Tibial nerve (tissue), 4 donors: ENCODE measurements at regions not wholly inside any gene's neighbourhood (a gene's known extent, or its start where the extent isn't known, plus 50 kb on each side); places are given as distances from the start of the nearest gene placed in this dataset.
"Not testable (repeated sequence)": the region's sequence is repeated elsewhere in the genome, so short reads cannot be mapped to it uniquely, and the experiment has no call there.

Source experiments
- DNase-seq, 2 donors: peaks; one replicate each; pipeline ENCODE4 v3.0.0-alpha.2; 2019; ENCODE audit warnings: low spot score in 2 of 2
- H3K27ac ChIP-seq, 4 donors: fragments of 200-600 bp; sonication (generic) in 3 of 4; one replicate each; pipeline ENCODE4 v1.5.1; 2017 to 2019; ENCODE audit warnings: mild to moderate bottlenecking in 1 of 4
- H3K27me3 ChIP-seq, 2 donors: fragments of 200-600 bp; sonication (generic) in 1 of 2; one replicate each; pipeline versions ENCODE4 v1.5.1 to v1.6.0; 2017 to 2019
- H3K36me3 ChIP-seq, 3 donors: fragments of 200-600 bp; sonication (generic); one replicate each; pipeline ENCODE4 v1.5.1; 2018 to 2019
- H3K4me1 ChIP-seq, 4 donors: fragments of 200-600 bp; sonication (generic) in 3 of 4; one replicate each; pipeline ENCODE4 v1.5.1; 2017 to 2019
- H3K4me3 ChIP-seq, 4 donors: fragments of 200-600 bp; sonication (generic) in 3 of 4; one replicate each; pipeline ENCODE4 v1.5.1; 2017 to 2019; ENCODE audit warnings: mild to moderate bottlenecking in 1 of 4, moderate library complexity in 1 of 4
- H3K9me3 ChIP-seq, 4 donors: fragments of 200-600 bp; sonication (generic) in 3 of 4; one replicate each; pipeline ENCODE4 v1.5.1; 2017 to 2019
- CTCF ChIP-seq, 5 experiments: fragments of 200-600 bp in 3 of 5; fragments of 450-650 bp in 2 of 5; sonication (generic) in 3 of 5; IDR thresholded peaks; one replicate each; pipeline ENCODE4 v1.5.1; 2016 to 2019; ENCODE audit warnings: antibody characterized with exemption in 5 of 5, mild to moderate bottlenecking in 3 of 5, moderate library complexity in 2 of 5
- EP300 ChIP-seq, 2 donors: sonication (generic); formaldehyde crosslinking; IDR thresholded peaks; one replicate each; pipeline ENCODE4 v1.6.1; 2017; ENCODE audit warnings: antibody characterized with exemption in 2 of 2, mild to moderate bottlenecking in 1 of 2
- POLR2A ChIP-seq, 2 donors: fragments of 450-650 bp; IDR thresholded peaks; one replicate each; pipeline ENCODE4 v1.6.1; 2017; ENCODE audit warnings: antibody characterized with exemption in 2 of 2, mild to moderate bottlenecking in 2 of 2, moderate library complexity in 2 of 2
- WGBS, 2 donors: methylation state at CpG; one replicate each; pipeline ENCODE4 v1.1.5; 2018; 5-methylcytosine and 5-hydroxymethylcytosine counted together

GRCh38 chr1:149841597-149842238 is 57.6 kb upstream of the BOLA1 start:
- not testable (repeated sequence) for H3K27me3 ChIP-seq, H3K9me3 ChIP-seq, DNase-seq, H3K27ac ChIP-seq, H3K36me3 ChIP-seq, H3K4me3 ChIP-seq
- H3K4me1 ChIP-seq: peaks cover 3 to 26% (median 15%) of the 10 kb centered on the region in 4 donors
- WGBS, 2 donors: no CpG with 5 or more reads among the region's 53 CpGs

GRCh38 chr1:149842458-149843064 is 56.8 kb upstream of the BOLA1 start:
- no CpG with 5 or more reads among the region's 62 CpGs for WGBS, 2 donors
- not testable (repeated sequence) for H3K9me3 ChIP-seq, H3K27me3 ChIP-seq, H3K4me3 ChIP-seq, H3K27ac ChIP-seq, DNase-seq
- peaks cover 3 to 26% (median 15%) of the 10 kb centered on the region in 4 donors for H3K4me1 ChIP-seq
- peaks cover 0 to 13% (median 0%) of the 10 kb centered on the region in 3 donors for H3K36me3 ChIP-seq

GRCh38 chr1:149843431-149844041 is 55.8 kb upstream of the BOLA1 start:
- Histone ChIP-seq H3K27me3 (no peaks in the 10 kb centered on the region), H3K9me3 (no peaks in the 10 kb centered on the region), H3K4me1 (peaks cover 3 to 31% (median 15%) of the 10 kb centered on the region in 4 donors), H3K36me3 (peaks cover 0 to 13% (median 0%) of the 10 kb centered on the region in 3 donors), H3K4me3 (peak overlapping the region; percentile 20 to 57 (median 42)), H3K27ac (peak overlapping the region in 3 of 4 donors; percentile 68 to 80 (median 78))
- 3 to 4% methylated on average over 13 to 16 of the region's 16 CpGs for WGBS, 2 donors
- no peak for DNase-seq
- TF ChIP-seq POLR2A (IDR thresholded peaks at IDR 0.05) (no peak), EP300 (IDR thresholded peaks at IDR 0.05) (no peak), CTCF (IDR thresholded peaks at IDR 0.05) (no peak)

- Histone ChIP-seq H3K27me3 (no peaks in the 10 kb centered on the region), H3K4me3 (peak overlapping the region in 3 of 4 donors; percentile 20 to 57 (median 55)), H3K36me3 (peaks cover 0 to 13% (median 0%) of the 10 kb centered on the region in 3 donors), H3K9me3 (no peaks in the 10 kb centered on the region), H3K27ac (peak overlapping the region in 3 of 4 donors; percentile 68 to 80 (median 78)), H3K4me1 (peaks cover 3 to 37% (median 17%) of the 10 kb centered on the region in 4 donors)
- no peak for TF ChIP-seq EP300 (IDR thresholded peaks at IDR 0.05)
- no peak for TF ChIP-seq POLR2A (IDR thresholded peaks at IDR 0.05)
- TF ChIP-seq CTCF (IDR thresholded peaks at IDR 0.05): no peak
- no peak for DNase-seq
- 31 to 35% methylated on average over 3 of the region's 3 CpGs for WGBS, 2 donors
Measured at GRCh38 chr1:149844101-149844500, 55.3 kb upstream of the BOLA1 start.

- 57 to 64% methylated on average over 4 of the region's 4 CpGs for WGBS, 2 donors
- Histone ChIP-seq H3K4me1 (peaks cover 3 to 43% (median 19%) of the 10 kb centered on the region in 4 donors), H3K27me3 (no peaks in the 10 kb centered on the region), H3K36me3 (peaks cover 0 to 13% (median 0%) of the 10 kb centered on the region in 3 donors), H3K9me3 (no peaks in the 10 kb centered on the region), H3K27ac (peak overlapping the region in 3 of 4 donors; percentile 68 to 80 (median 78)), H3K4me3 (no peak overlapping the region)
- TF ChIP-seq EP300 (IDR thresholded peaks at IDR 0.05) (no peak), POLR2A (IDR thresholded peaks at IDR 0.05) (no peak), CTCF (IDR thresholded peaks at IDR 0.05) (no peak)
- DNase-seq: peak in 1 of 2 donors; percentile 3
Measured at GRCh38 chr1:149844650-149845255, 54.6 kb upstream of the BOLA1 start.
